Kidney (tissue), 13 donors: ENCODE measurements at regions not wholly inside any gene's neighbourhood (a gene's known extent, or its start where the extent isn't known, plus 50 kb on each side); places are given as distances from the start of the nearest gene placed in this dataset.

Experiments used
- DNase-seq, 5 donors: peaks; one replicate each; pipeline ENCODE4 v3.0.0-alpha.2; 2013 to 2020
- FAIRE-seq: peaks from 2 replicates; lab custom pipeline; 2012; peaks lifted over from hg19 to GRCh38; lab: Jason Lieb, UNC
- H3K27ac ChIP-seq, 2 donors: one replicate each; pipeline ENCODE4 v1.7.0; 2013; ENCODE audit warnings: low read depth in 2 of 2, low read length in 2 of 2, inconsistent platforms in 1 of 2
- H3K27me3 ChIP-seq: one replicate; pipeline ENCODE4 v1.7.1; 2013; ENCODE audit warnings: low read length, inconsistent platforms; ENCODE audit not compliant: control insufficient read depth, insufficient read depth
- H3K36me3 ChIP-seq, 3 donors: one replicate each; pipeline versions ENCODE4 v1.7.0 to v1.7.1; 2013; ENCODE audit warnings: low read length in 3 of 3, control low read depth in 1 of 3, inconsistent platforms in 1 of 3; ENCODE audit not compliant: insufficient read depth in 3 of 3, control insufficient read depth in 2 of 3
- H3K4me1 ChIP-seq, 3 donors: one replicate each; pipeline versions ENCODE4 v1.7.0 to v1.7.1; 2013; ENCODE audit warnings: low read length in 3 of 3, inconsistent platforms in 1 of 3, low read depth in 1 of 3; ENCODE audit not compliant: control insufficient read depth in 2 of 3, insufficient read depth in 2 of 3
- H3K4me3 ChIP-seq, 3 donors: one replicate each; pipeline versions ENCODE4 v1.7.0 to v1.8.1; 2013; ENCODE audit warnings: low read length in 3 of 3, control low read depth in 1 of 3, inconsistent platforms in 1 of 3
- H3K9ac ChIP-seq, 3 donors: one replicate each; pipeline versions ENCODE4 v1.7.0 to v1.7.1; 2013; ENCODE audit warnings: low read length in 3 of 3, control low read depth in 1 of 3, inconsistent platforms in 1 of 3
- H3K9me3 ChIP-seq, 3 donors: one replicate each; pipeline versions ENCODE4 v1.7.0 to v1.7.1; 2013; ENCODE audit warnings: low read length in 3 of 3, control low read depth in 1 of 3, inconsistent platforms in 1 of 3; ENCODE audit not compliant: control insufficient read depth in 2 of 3, insufficient read depth in 1 of 3
- CTCF ChIP-seq: IDR thresholded peaks from 3 replicates; pipeline ENCODE4 v1.5.1; 2012; ENCODE audit warnings: mild to moderate bottlenecking, moderate library complexity, borderline replicate concordance; ENCODE audit not compliant: insufficient read depth; ENCODE audit errors: extremely low read depth
- intact Hi-C: fragments of 100-400 bp; cut with DNase I; formaldehyde crosslinking; loops from one replicate; pipeline ENCODE4 v1.11.1; 2022
- donor health status: control.
- donor health status: control.
- donor health status: control.
- donor health status: control.
- donor health status: control.
- donor health status: DM: yes; HTN: yes; CAD: no.
- donor health status: Normal renal cell carcinoma (clear cell type).

GRCh38 chr3:74059301-74059922 lies 434.7 kb upstream of the PDZRN3 start:
- H3K9ac ChIP-seq: no peak overlapping the region
- H3K4me1 ChIP-seq: no peaks in the 10 kb centered on the region
- H3K36me3 ChIP-seq: no peaks in the 10 kb centered on the region
- TF ChIP-seq CTCF: no peak
- intact Hi-C loops: no loop called here
- FAIRE-seq: no peak
- no peak for DNase-seq
- no peaks in the 10 kb centered on the region for H3K9me3 ChIP-seq
- no peaks in the 10 kb centered on the region for H3K27me3 ChIP-seq
- no peak overlapping the region for H3K4me3 ChIP-seq
- no peak overlapping the region for H3K27ac ChIP-seq

DNA sequence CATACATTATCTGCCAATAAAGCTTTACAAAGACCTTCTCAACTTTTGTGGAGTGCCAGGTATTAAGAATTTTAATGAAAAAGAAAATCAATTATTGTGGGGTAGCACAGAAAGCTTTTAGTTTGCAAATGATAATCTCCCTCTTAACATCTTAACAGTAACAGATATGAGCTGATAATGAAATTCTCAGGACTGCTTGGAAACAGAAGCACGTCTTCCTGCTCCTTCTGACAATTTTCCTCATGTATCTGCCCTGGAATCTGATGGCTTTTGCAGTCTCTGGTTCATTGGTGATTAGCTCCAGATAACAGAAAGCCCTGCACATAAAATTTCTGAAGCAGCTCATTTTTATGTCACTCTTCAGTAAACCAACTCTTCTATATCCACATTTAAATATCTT lies 432.4 kb upstream of the PDZRN3 start:
- intact Hi-C loops: no loop called here
- H3K4me1 ChIP-seq: no peaks in the 10 kb centered on the region
- no peaks in the 10 kb centered on the region for H3K27me3 ChIP-seq
- no peak for TF ChIP-seq CTCF
- H3K4me3 ChIP-seq: no peak overlapping the region
- H3K36me3 ChIP-seq: no peaks in the 10 kb centered on the region
- no peak overlapping the region for H3K27ac ChIP-seq
- no peak overlapping the region for H3K9ac ChIP-seq
- FAIRE-seq (no peak), DNase-seq (no peak)
- no peaks in the 10 kb centered on the region for H3K9me3 ChIP-seq

GRCh38 chr3:74055061-74055460 lies 430.3 kb upstream of the PDZRN3 start:
- Histone ChIP-seq H3K4me3 (no peak overlapping the region), H3K4me1 (no peaks in the 10 kb centered on the region), H3K9ac (no peak overlapping the region), H3K9me3 (no peaks in the 10 kb centered on the region), H3K27ac (no peak overlapping the region), H3K27me3 (no peaks in the 10 kb centered on the region), H3K36me3 (no peaks in the 10 kb centered on the region)
- DNase-seq (no peak), FAIRE-seq (no peak)
- intact Hi-C loops: no loop called here
- TF ChIP-seq CTCF: no peak

DNA sequence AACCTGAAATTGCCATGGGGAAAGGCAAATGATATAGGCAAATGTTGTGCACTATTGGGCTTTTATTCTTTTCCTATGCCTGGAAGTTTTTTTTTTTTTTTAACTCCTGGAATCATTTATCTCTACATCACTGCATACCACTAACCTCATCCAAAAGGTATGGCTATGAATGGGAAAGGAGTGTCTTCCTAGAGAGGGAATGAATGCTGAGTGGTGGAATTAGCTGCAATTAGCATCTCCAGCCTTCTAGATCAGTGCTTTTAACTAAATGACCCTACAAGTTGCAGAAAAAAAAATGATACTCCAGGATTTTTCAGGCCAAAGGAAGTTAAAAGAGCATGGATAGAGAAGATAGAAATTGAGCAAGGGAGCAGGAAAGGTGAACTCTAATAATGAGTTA lies 429.8 kb upstream of the PDZRN3 start:
- TF ChIP-seq CTCF: no peak
- no peaks in the 10 kb centered on the region for H3K9me3 ChIP-seq
- DNase-seq (no peak), FAIRE-seq (no peak)
- no peaks in the 10 kb centered on the region for H3K36me3 ChIP-seq
- intact Hi-C loops: no loop called here
- H3K27me3 ChIP-seq: no peaks in the 10 kb centered on the region
- no peak overlapping the region for H3K4me3 ChIP-seq
- H3K27ac ChIP-seq: no peak overlapping the region
- H3K4me1 ChIP-seq: no peaks in the 10 kb centered on the region
- H3K9ac ChIP-seq: no peak overlapping the region
